SK-N-SH (cell line): ENCODE measurements at regions not wholly inside any gene's neighbourhood (a gene's known extent, or its start where the extent isn't known, plus 50 kb on each side); places are given as distances from the start of the nearest gene placed in this dataset.

Source experiments
- CTCF ChIA-PET: fragments of 300-600, 350-600 bp; formaldehyde crosslinking; extraction: SDS; loops from one replicate; lab custom pipeline; 2021; lab: Yijun Ruan, JAX
- POLR2A ChIA-PET: fragments of 350-600 bp; sonication (Branson Sonifier 250); formaldehyde crosslinking; extraction: SDS; loops from one replicate; lab custom pipeline; 2020; ENCODE audit warnings: antibody characterized with exemption, inconsistent platforms; lab: Yijun Ruan, JAX
- DNase-seq: peaks from one replicate; pipeline ENCODE4 v3.0.0; 2012
- H2AFZ ChIP-seq: fragments of 200-600 bp; sonication (generic); 2 replicates; pipeline ENCODE4 v1.8.1; 2016; ENCODE audit warnings: antibody characterized with exemption, mild to moderate bottlenecking, low read depth
- H3F3A ChIP-seq: fragments of 200-600 bp; sonication (generic); replicated peaks from 2 replicates; pipeline ENCODE3; 2016; ENCODE audit warnings: antibody characterized with exemption, mild to moderate bottlenecking; ENCODE audit not compliant: insufficient read depth
- H3K27ac ChIP-seq, 2 experiments: fragments of 200-500 bp in 1 of 2; fragments of 200-600 bp in 1 of 2; sonication (Bioruptor generic) in 1 of 2; sonication (generic), shearing (Covaris generic) in 1 of 2; 2 replicates each; pipeline versions ENCODE4 v1.5.1 to v1.6.1; 2014 to 2016; ENCODE audit warnings: low read depth in 2 of 2, inconsistent platforms in 1 of 2, low read length in 1 of 2, mild to moderate bottlenecking in 1 of 2, mixed read lengths in 1 of 2
- H3K27me3 ChIP-seq: fragments of 200-600 bp; sonication (generic), shearing (Covaris generic); 2 replicates; pipeline ENCODE4 v1.6.1; 2016; ENCODE audit warnings: mixed run types; ENCODE audit not compliant: insufficient read depth
- H3K36me3 ChIP-seq, 2 experiments: fragments of 200-500 bp in 1 of 2; fragments of 200-600 bp in 1 of 2; sonication (Bioruptor generic) in 1 of 2; sonication (generic) in 1 of 2; replicated peaks in 1 of 2; 2 replicates each; pipeline versions ENCODE3 to v1.5.1; 2014 to 2016; ENCODE audit warnings: low read length in 1 of 2, mild to moderate bottlenecking in 1 of 2; ENCODE audit not compliant: insufficient read depth in 2 of 2, control insufficient read depth in 1 of 2
- H3K4me1 ChIP-seq, 2 experiments: fragments of 200-500 bp in 1 of 2; fragments of 200-600 bp in 1 of 2; sonication (Bioruptor generic) in 1 of 2; sonication (generic), shearing (Covaris generic) in 1 of 2; 2 replicates each; pipeline versions ENCODE4 v1.5.1 to v1.6.1; 2014 to 2016; ENCODE audit warnings: low read depth in 1 of 2, low read length in 1 of 2, mixed run types in 1 of 2; ENCODE audit not compliant: insufficient read depth in 2 of 2, control insufficient read depth in 1 of 2
- H3K4me2 ChIP-seq: fragments of 200-600 bp; sonication (generic), shearing (Covaris generic); 2 replicates; pipeline ENCODE4 v1.6.1; 2017; ENCODE audit warnings: mixed run types
- H3K4me3 ChIP-seq, 2 experiments: fragments of 200-500 bp in 1 of 2; fragments of 200-600 bp in 1 of 2; sonication (Bioruptor generic) in 1 of 2; sonication (generic), shearing (Covaris generic) in 1 of 2; 2 replicates each; pipeline versions ENCODE4 v1.5.1 to v1.8.1; 2014 to 2016; ENCODE audit warnings: low read depth in 2 of 2, inconsistent platforms in 1 of 2, low read length in 1 of 2, mild to moderate bottlenecking in 1 of 2, mixed read lengths in 1 of 2, moderate library complexity in 1 of 2
- H3K79me2 ChIP-seq: fragments of 200-600 bp; sonication (generic); 2 replicates; pipeline ENCODE4 v1.8.1; 2017; ENCODE audit warnings: mild to moderate bottlenecking; ENCODE audit not compliant: insufficient read depth
- H3K9ac ChIP-seq: fragments of 200-600 bp; sonication (generic); 2 replicates; pipeline ENCODE4 v1.6.1; 2017; ENCODE audit warnings: mixed run types
- H3K9me2 ChIP-seq: fragments of 200-600 bp; sonication (generic); 2 replicates; pipeline ENCODE4 v1.6.1; 2017; ENCODE audit warnings: mixed run types
- H3K9me3 ChIP-seq: fragments of 200-600 bp; sonication (generic); 2 replicates; pipeline ENCODE4 v1.6.1; 2017; ENCODE audit warnings: mixed run types, mild to moderate bottlenecking, moderate library complexity
- H4K20me1 ChIP-seq: fragments of 200-600 bp; sonication (generic); 2 replicates; pipeline ENCODE4 v1.6.1; 2017; ENCODE audit warnings: mild to moderate bottlenecking, mixed run types; ENCODE audit not compliant: insufficient read depth
- ELF1 ChIP-seq: IDR thresholded peaks from 2 replicates; pipeline ENCODE4 v1.4.0; 2012
- EP300 ChIP-seq, 2 experiments: IDR thresholded peaks; 2 replicates each; pipeline versions ENCODE4 v1.4.0 to v1.6.1; 2012; ENCODE audit warnings: borderline replicate concordance in 1 of 2, low read depth in 1 of 2, low read length in 1 of 2
- EZH2phosphoT487 ChIP-seq: fragments of 200-600 bp; sonication (generic); IDR thresholded peaks from 2 replicates; pipeline ENCODE4 v1.6.1; 2017; ENCODE audit warnings: low read depth, mixed run types, mild to moderate bottlenecking, antibody characterized with exemption, moderate library complexity, borderline replicate concordance
- FOXJ3 ChIP-seq: sonication (generic); formaldehyde crosslinking; IDR thresholded peaks from 2 replicates; pipeline ENCODE4 v1.5.1; 2020; ENCODE audit warnings: mild to moderate bottlenecking, missing genetic modification reagents
- FOXM1 ChIP-seq: IDR thresholded peaks from 2 replicates; pipeline ENCODE4 v1.4.0; 2012; ENCODE audit warnings: low read depth, mild to moderate bottlenecking
- GABPA ChIP-seq: IDR thresholded peaks from 2 replicates; pipeline ENCODE4 v1.4.0; 2012; ENCODE audit warnings: low read depth, mild to moderate bottlenecking
- GATA2 ChIP-seq: sonication (generic); formaldehyde crosslinking; IDR thresholded peaks from 2 replicates; pipeline ENCODE4 v1.5.0; 2020; ENCODE audit warnings: mild to moderate bottlenecking, missing genetic modification reagents
- MEF2A ChIP-seq: IDR thresholded peaks from 2 replicates; pipeline ENCODE4 v1.4.0; 2012; ENCODE audit warnings: low read depth, borderline replicate concordance
- MXI1 ChIP-seq: IDR thresholded peaks from 2 replicates; pipeline ENCODE4 v1.6.1; 2012; ENCODE audit warnings: mild to moderate bottlenecking, low read depth, low read length, improper control_type of control experiment
- NFIC ChIP-seq: IDR thresholded peaks from 2 replicates; pipeline ENCODE4 v1.4.0; 2012; ENCODE audit warnings: borderline replicate concordance
- POLR2AphosphoS5 ChIP-seq: IDR thresholded peaks from 2 replicates; pipeline ENCODE4 v1.6.1; 2012; ENCODE audit warnings: low read depth, low read length
- RFX5 ChIP-seq: IDR thresholded peaks from 2 replicates; pipeline ENCODE4 v1.6.1; 2012; ENCODE audit warnings: mild to moderate bottlenecking, improper control_type of control experiment, low read length
- RXRA ChIP-seq: IDR thresholded peaks from 2 replicates; pipeline ENCODE4 v1.4.0; 2012; ENCODE audit warnings: low read depth, mild to moderate bottlenecking, borderline replicate concordance
- SIN3A ChIP-seq: IDR thresholded peaks from 2 replicates; pipeline ENCODE4 v1.6.1; 2012; ENCODE audit warnings: low read depth, mild to moderate bottlenecking, low read length, moderate library complexity, borderline replicate concordance
- SMC3 ChIP-seq: IDR thresholded peaks from 2 replicates; pipeline ENCODE4 v1.6.1; 2012; ENCODE audit warnings: low read depth, low read length, improper control_type of control experiment
- TCF12 ChIP-seq: IDR thresholded peaks from 2 replicates; pipeline ENCODE4 v1.4.0; 2012
- YY1 ChIP-seq: IDR thresholded peaks from 2 replicates; pipeline ENCODE4 v1.4.0; 2012; ENCODE audit warnings: low read depth, mild to moderate bottlenecking
- WGBS: methylation state at CpG from one replicate; pipeline ENCODE4 v1.1.6; 2017; ENCODE audit warnings: low lambda C conversion rate; 5-methylcytosine and 5-hydroxymethylcytosine counted together
- TF ChIP-seq, protein P1 (sequence below): IDR thresholded peaks from 2 replicates; pipeline ENCODE4; 2012
- TF ChIP-seq, protein P2 (sequence below): fragments of 150-350 bp; IDR thresholded peaks from 2 replicates; pipeline ENCODE4 v1.6.1; 2016; ENCODE audit warnings: mild to moderate bottlenecking, low read depth, low read length
- TF ChIP-seq, protein P3 (sequence below): IDR thresholded peaks from 2 replicates; pipeline ENCODE4 v1.6.1; 2012; ENCODE audit warnings: mild to moderate bottlenecking, low read depth, low read length, moderate library complexity

DNA sequence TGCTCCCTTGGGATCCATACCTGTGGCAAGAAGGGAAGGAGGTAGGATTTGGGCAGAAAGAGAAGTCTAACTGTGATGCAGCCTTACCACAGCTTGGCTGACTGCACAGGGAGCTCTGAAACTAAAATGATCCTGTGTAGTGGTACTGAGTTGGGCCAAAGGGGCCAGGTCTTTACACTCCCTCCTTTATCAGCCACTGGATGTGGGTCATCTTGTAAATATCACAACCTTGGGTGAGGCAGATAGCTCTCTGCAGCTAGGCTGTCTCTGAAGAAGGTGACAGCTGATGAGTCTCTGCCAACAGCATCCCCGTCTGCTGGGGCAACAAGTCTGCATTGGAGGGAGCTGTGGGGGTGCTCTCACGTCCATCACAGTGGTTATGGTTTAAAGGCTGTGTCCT is 95.9 kb upstream of the CAND1 start:
- ChIA-PET POLR2A (no interaction called here), CTCF (interaction anchor here (2.7 kb wide), 1 partner anchor 13 kb away, joined by 8 read pairs; no protein-coding TSS in a partner anchor)
- Histone ChIP-seq H3K27ac (no peak overlapping the region), H4K20me1 (no peaks in the 10 kb centered on the region), H3K4me2 (no peak overlapping the region), H3K36me3 (no peaks in the 10 kb centered on the region), H3F3A (no peaks in the 10 kb centered on the region), H3K9me2 (no peaks in the 10 kb centered on the region), H3K4me3 (no peak overlapping the region)
- WGBS = 3% methylated on average over 2 of the region's 2 CpGs
- no peak for TF ChIP-seq YY1
- TF ChIP-seq FOXM1 = no peak
- no peak for TF ChIP-seq TCF12
- no peak for TF ChIP-seq POLR2AphosphoS5
- TF ChIP-seq RXRA = no peak
- TF ChIP-seq, protein P1, sequence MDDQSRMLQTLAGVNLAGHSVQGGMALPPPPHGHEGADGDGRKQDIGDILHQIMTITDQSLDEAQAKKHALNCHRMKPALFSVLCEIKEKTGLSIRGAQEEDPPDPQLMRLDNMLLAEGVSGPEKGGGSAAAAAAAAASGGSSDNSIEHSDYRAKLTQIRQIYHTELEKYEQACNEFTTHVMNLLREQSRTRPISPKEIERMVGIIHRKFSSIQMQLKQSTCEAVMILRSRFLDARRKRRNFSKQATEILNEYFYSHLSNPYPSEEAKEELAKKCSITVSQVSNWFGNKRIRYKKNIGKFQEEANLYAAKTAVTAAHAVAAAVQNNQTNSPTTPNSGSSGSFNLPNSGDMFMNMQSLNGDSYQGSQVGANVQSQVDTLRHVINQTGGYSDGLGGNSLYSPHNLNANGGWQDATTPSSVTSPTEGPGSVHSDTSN = no peak
- no peak for TF ChIP-seq NFIC
- TF ChIP-seq GATA2 (CRISPR knock-in tag) = no peak
- TF ChIP-seq SMC3 = no peak
- no peak for TF ChIP-seq MXI1
- no peak for TF ChIP-seq EP300 (IDR thresholded peaks at IDR 0.05; ENCODE audit: borderline replicate concordance in 1 of 2, low read depth in 1 of 2, low read length in 1 of 2)
- TF ChIP-seq ELF1 = no peak
- TF ChIP-seq, protein P2, sequence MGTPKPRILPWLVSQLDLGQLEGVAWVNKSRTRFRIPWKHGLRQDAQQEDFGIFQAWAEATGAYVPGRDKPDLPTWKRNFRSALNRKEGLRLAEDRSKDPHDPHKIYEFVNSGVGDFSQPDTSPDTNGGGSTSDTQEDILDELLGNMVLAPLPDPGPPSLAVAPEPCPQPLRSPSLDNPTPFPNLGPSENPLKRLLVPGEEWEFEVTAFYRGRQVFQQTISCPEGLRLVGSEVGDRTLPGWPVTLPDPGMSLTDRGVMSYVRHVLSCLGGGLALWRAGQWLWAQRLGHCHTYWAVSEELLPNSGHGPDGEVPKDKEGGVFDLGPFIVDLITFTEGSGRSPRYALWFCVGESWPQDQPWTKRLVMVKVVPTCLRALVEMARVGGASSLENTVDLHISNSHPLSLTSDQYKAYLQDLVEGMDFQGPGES = no peak
- TF ChIP-seq RFX5 = no peak
- TF ChIP-seq, protein P3, sequence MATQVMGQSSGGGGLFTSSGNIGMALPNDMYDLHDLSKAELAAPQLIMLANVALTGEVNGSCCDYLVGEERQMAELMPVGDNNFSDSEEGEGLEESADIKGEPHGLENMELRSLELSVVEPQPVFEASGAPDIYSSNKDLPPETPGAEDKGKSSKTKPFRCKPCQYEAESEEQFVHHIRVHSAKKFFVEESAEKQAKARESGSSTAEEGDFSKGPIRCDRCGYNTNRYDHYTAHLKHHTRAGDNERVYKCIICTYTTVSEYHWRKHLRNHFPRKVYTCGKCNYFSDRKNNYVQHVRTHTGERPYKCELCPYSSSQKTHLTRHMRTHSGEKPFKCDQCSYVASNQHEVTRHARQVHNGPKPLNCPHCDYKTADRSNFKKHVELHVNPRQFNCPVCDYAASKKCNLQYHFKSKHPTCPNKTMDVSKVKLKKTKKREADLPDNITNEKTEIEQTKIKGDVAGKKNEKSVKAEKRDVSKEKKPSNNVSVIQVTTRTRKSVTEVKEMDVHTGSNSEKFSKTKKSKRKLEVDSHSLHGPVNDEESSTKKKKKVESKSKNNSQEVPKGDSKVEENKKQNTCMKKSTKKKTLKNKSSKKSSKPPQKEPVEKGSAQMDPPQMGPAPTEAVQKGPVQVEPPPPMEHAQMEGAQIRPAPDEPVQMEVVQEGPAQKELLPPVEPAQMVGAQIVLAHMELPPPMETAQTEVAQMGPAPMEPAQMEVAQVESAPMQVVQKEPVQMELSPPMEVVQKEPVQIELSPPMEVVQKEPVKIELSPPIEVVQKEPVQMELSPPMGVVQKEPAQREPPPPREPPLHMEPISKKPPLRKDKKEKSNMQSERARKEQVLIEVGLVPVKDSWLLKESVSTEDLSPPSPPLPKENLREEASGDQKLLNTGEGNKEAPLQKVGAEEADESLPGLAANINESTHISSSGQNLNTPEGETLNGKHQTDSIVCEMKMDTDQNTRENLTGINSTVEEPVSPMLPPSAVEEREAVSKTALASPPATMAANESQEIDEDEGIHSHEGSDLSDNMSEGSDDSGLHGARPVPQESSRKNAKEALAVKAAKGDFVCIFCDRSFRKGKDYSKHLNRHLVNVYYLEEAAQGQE = no peak
- no peak for TF ChIP-seq GABPA
- TF ChIP-seq FOXJ3 = no peak
- no peak for TF ChIP-seq MEF2A
- TF ChIP-seq EZH2phosphoT487 = no peak
- TF ChIP-seq SIN3A = no peak
- TF ChIP-seq, all 33 proteins: peak for 0
- Histone ChIP-seq H3K79me2 (no peaks in the 10 kb centered on the region), H2AFZ (no peak overlapping the region), H3K27me3 (no peaks in the 10 kb centered on the region), H3K9me3 (no peaks in the 10 kb centered on the region), H3K9ac (no peak overlapping the region), H3K4me1 (no peaks in the 10 kb centered on the region)
- no peak for DNase-seq
